ENCODE measurements at regions not wholly inside any gene's neighbourhood (a gene's known extent, or its start where the extent isn't known, plus 50 kb on each side); places are given as distances from the start of the nearest gene placed in this dataset.

- H3K36me3 ChIP-seq (ENCODE audit: control insufficient read depth in 4 of 4, insufficient read depth in 3 of 4, low read depth in 1 of 4, low read length in 3 of 4), result no peaks in the 10 kb centered on the region
- DNase-seq (ENCODE audit: low spot score), result no peak
- H3K4me3 ChIP-seq (ENCODE audit: low read depth in 1 of 3, low read length in 3 of 3), result no peak overlapping the region
- H3K4me1 ChIP-seq (ENCODE audit: control insufficient read depth in 4 of 4, insufficient read depth in 4 of 4, low read length in 3 of 4), result no peaks in the 10 kb centered on the region
- TF ChIP-seq EGR1 (IDR thresholded peaks at IDR 0.05; ENCODE audit: low read depth in 2 of 2), result no peak
- no peak for TF ChIP-seq ATF3 (IDR thresholded peaks at IDR 0.05)
- no peak for TF ChIP-seq HNF4G (IDR thresholded peaks at IDR 0.05)
- TF ChIP-seq RAD21 (IDR thresholded peaks at IDR 0.05), result no peak
- TF ChIP-seq FOXA1 (IDR thresholded peaks at IDR 0.05), result no peak
- TF ChIP-seq GABPA (IDR thresholded peaks at IDR 0.05 in 1 of 2, conservative IDR thresholded peaks at IDR 0.05 in 1 of 2), result no peak
- no peak for TF ChIP-seq ZBTB33 (IDR thresholded peaks at IDR 0.05)
- TF ChIP-seq NR2F2 (IDR thresholded peaks at IDR 0.05), result no peak
- H3K27me3 ChIP-seq (ENCODE audit: control insufficient read depth in 4 of 4, insufficient read depth in 4 of 4, low read length in 3 of 4), result no peaks in the 10 kb centered on the region
- no peak overlapping the region for H3K9ac ChIP-seq (ENCODE audit: low read depth in 1 of 2, low read length in 2 of 2)
- no peak overlapping the region for H3K27ac ChIP-seq (ENCODE audit: low read depth in 1 of 2, low read length in 2 of 2)
- no peaks in the 10 kb centered on the region for H3K9me3 ChIP-seq (ENCODE audit: control insufficient read depth in 4 of 4, low read length in 3 of 4)
Observed at GRCh38 chr5:126104341-126104740, 318.9 kb upstream of the GRAMD2B start.

- Histone ChIP-seq H3K9me3 (ENCODE audit: control insufficient read depth in 4 of 4, low read length in 3 of 4) (no peaks in the 10 kb centered on the region), H3K27ac (ENCODE audit: low read depth in 1 of 2, low read length in 2 of 2) (no peak overlapping the region), H3K27me3 (ENCODE audit: control insufficient read depth in 4 of 4, insufficient read depth in 4 of 4, low read length in 3 of 4) (no peaks in the 10 kb centered on the region), H3K4me1 (ENCODE audit: control insufficient read depth in 4 of 4, insufficient read depth in 4 of 4, low read length in 3 of 4) (no peaks in the 10 kb centered on the region), H3K9ac (ENCODE audit: low read depth in 1 of 2, low read length in 2 of 2) (no peak overlapping the region), H3K4me3 (ENCODE audit: low read depth in 1 of 3, low read length in 3 of 3) (no peak overlapping the region), H3K36me3 (ENCODE audit: control insufficient read depth in 4 of 4, insufficient read depth in 3 of 4, low read depth in 1 of 4, low read length in 3 of 4) (no peaks in the 10 kb centered on the region)
- TF ChIP-seq MAX (IDR thresholded peaks at IDR 0.05), result no peak
- no peak for DNase-seq (ENCODE audit: low spot score)
- 2% methylated on average over 1 of the region's 1 CpG for WGBS
Observed at GRCh38 chr5:126104951-126105350, 318.3 kb upstream of the GRAMD2B start.

- Histone ChIP-seq H3K4me1 (ENCODE audit: control insufficient read depth in 4 of 4, insufficient read depth in 4 of 4, low read length in 3 of 4) (no peaks in the 10 kb centered on the region), H3K36me3 (ENCODE audit: control insufficient read depth in 4 of 4, insufficient read depth in 3 of 4, low read depth in 1 of 4, low read length in 3 of 4) (no peaks in the 10 kb centered on the region), H3K27ac (ENCODE audit: low read depth in 1 of 2, low read length in 2 of 2) (no peak overlapping the region), H3K9ac (ENCODE audit: low read depth in 1 of 2, low read length in 2 of 2) (no peak overlapping the region), H3K27me3 (ENCODE audit: control insufficient read depth in 4 of 4, insufficient read depth in 4 of 4, low read length in 3 of 4) (no peaks in the 10 kb centered on the region), H3K4me3 (ENCODE audit: low read depth in 1 of 3, low read length in 3 of 3) (no peak overlapping the region), H3K9me3 (ENCODE audit: control insufficient read depth in 4 of 4, low read length in 3 of 4) (no peaks in the 10 kb centered on the region)
- DNase-seq (ENCODE audit: low spot score), result no peak
- TF ChIP-seq RAD21 (IDR thresholded peaks at IDR 0.05) (no peak), CTCF (IDR thresholded peaks at IDR 0.05; ENCODE audit: low read depth, low read length, missing input control) (no peak), SP1 (IDR thresholded peaks at IDR 0.05) (no peak), EGR1 (IDR thresholded peaks at IDR 0.05; ENCODE audit: low read depth in 2 of 2) (no peak), NR2F2 (IDR thresholded peaks at IDR 0.05) (no peak), GABPA (IDR thresholded peaks at IDR 0.05 in 1 of 2, conservative IDR thresholded peaks at IDR 0.05 in 1 of 2) (no peak), FOXA2 (IDR thresholded peaks at IDR 0.05) (no peak), JUND (IDR thresholded peaks at IDR 0.05) (no peak), MAX (IDR thresholded peaks at IDR 0.05) (no peak), TAF1 (conservative IDR thresholded peaks at IDR 0.05) (no peak), REST (IDR thresholded peaks at IDR 0.05) (no peak), ATF3 (IDR thresholded peaks at IDR 0.05) (no peak), RXRA (IDR thresholded peaks at IDR 0.05) (no peak), HNF4G (IDR thresholded peaks at IDR 0.05) (no peak), ZBTB33 (IDR thresholded peaks at IDR 0.05) (no peak)
- WGBS, result 80% methylated on average over 3 of the region's 3 CpGs
Observed at GRCh38 chr5:126106029-126106428, 317.2 kb upstream of the GRAMD2B start.

Measured in liver (tissue), 8 donors.